ENCODE measurements at regions not wholly inside any gene's neighbourhood (a gene's known extent, or its start where the extent isn't known, plus 50 kb on each side); places are given as distances from the start of the nearest gene placed in this dataset.

- TF ChIP-seq, protein P1, sequence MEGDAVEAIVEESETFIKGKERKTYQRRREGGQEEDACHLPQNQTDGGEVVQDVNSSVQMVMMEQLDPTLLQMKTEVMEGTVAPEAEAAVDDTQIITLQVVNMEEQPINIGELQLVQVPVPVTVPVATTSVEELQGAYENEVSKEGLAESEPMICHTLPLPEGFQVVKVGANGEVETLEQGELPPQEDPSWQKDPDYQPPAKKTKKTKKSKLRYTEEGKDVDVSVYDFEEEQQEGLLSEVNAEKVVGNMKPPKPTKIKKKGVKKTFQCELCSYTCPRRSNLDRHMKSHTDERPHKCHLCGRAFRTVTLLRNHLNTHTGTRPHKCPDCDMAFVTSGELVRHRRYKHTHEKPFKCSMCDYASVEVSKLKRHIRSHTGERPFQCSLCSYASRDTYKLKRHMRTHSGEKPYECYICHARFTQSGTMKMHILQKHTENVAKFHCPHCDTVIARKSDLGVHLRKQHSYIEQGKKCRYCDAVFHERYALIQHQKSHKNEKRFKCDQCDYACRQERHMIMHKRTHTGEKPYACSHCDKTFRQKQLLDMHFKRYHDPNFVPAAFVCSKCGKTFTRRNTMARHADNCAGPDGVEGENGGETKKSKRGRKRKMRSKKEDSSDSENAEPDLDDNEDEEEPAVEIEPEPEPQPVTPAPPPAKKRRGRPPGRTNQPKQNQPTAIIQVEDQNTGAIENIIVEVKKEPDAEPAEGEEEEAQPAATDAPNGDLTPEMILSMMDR (IDR thresholded peaks at IDR 0.05; ENCODE audit: poor library complexity), result no peak
- no peak for TF ChIP-seq EZH2phosphoT487 (IDR thresholded peaks at IDR 0.05; ENCODE audit: low read depth, severe bottlenecking, unreplicated experiment)
Measured at GRCh38 chr5:168041583-168041982, 249.9 kb upstream of the WWC1 start.

Measured in hepatocyte (in vitro differentiated cells).